DMS153 treated with DMSO at 0.1 percent for 48 hours (cell line): ENCODE measurements at regions not wholly inside any gene's neighbourhood (a gene's known extent, or its start where the extent isn't known, plus 50 kb on each side); places are given as distances from the start of the nearest gene placed in this dataset.
"Not testable (repeated sequence)": the region's sequence is repeated elsewhere in the genome, so short reads cannot be mapped to it uniquely, and the experiment has no call there.

Source experiments
- DNase-seq: peaks from one replicate; lab custom pipeline; 2025; ENCODE audit not compliant: unreplicated experiment; lab: John Stamatoyannopoulos, UW

GRCh38 chr15:62362608-62363007 is 197.5 kb upstream of the C2CD4B start:
- DNase-seq, result no peak

DNA sequence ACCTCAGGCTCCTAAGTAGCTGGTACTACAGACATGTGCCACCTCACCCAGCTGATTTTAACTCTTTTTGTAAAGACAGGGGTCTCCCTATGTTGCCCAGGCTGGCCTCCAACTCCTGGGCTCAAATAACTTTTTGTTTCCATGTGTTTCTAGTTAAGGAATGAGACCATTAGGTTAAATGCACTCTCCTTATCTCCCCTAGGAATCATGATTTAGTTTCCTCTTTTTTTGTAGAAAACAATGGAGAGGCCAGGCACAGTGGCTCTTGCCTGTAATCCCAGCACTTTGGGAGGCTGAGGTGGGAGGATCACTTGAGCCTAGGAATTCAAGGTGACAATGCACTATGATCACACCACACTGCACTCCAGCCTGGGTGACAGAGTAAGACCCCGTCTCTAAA is 198.8 kb upstream of the C2CD4B start:
- no peak for DNase-seq

- no peak for DNase-seq
These were observed 200.8 kb upstream of the C2CD4B start for GRCh38 chr15:62365795-62366442.

GRCh38 chr15:62369454-62369853 is 204.4 kb upstream of the C2CD4B start:
- no peak for DNase-seq

GRCh38 chr15:62371683-62372082 is 206.6 kb upstream of the C2CD4B start:
- DNase-seq, result not testable (repeated sequence)

GRCh38 chr15:62377736-62378480 is 212.8 kb upstream of the C2CD4B start:
- no peak for DNase-seq

GRCh38 chr15:62378772-62379498 is 213.8 kb upstream of the C2CD4B start:
- no peak for DNase-seq

DNA sequence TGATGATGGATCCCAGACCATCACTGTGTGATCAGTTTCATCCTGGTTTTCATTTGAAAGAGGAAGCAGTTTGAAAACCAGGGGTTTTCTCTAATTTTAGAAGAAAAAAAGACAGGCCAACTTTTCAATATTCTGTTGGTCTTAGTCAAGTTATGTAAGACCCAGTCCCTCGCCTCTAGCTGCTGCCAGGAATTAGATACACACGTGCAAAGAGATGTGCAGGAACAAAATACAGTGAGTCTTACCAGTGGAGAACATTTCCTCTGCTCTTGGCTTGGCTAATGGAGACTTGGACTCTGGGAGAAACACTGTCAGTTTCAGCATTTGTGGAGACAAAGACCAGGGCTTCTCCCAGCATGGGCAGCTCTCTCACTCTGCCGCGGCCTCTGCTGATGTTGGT is 214.9 kb upstream of the C2CD4B start:
- DNase-seq, result no peak

DNA sequence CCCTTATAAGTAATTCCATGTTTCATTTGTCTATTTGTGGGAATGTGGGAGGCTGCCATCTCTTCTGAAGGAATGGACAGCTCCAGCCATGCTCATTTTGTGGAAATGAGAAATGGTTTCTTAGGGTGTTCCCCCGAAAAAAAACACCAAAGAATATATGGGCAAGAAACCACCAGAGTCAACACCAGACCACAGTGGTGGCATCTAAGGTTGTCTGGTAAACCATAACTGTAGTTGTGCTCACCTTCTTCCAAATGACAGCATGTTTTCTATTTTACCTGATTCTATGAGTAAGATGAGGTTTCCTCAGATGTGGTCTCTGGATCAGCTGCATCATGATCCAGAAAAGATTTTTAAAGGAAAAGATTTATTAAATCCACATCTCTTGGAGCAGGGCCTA is 217.0 kb upstream of the C2CD4B start:
- DNase-seq, result no peak

GRCh38 chr15:62389885-62390790 is 225.1 kb upstream of the C2CD4B start, which contains the start of gene TLN2:
TSS of gene TLN2 (plus strand) at chr15:62390550.
- DNase-seq, result no peak

- no peak for DNase-seq
These were observed 225.9 kb upstream of the C2CD4B start for GRCh38 chr15:62390791-62391640.

DNA sequence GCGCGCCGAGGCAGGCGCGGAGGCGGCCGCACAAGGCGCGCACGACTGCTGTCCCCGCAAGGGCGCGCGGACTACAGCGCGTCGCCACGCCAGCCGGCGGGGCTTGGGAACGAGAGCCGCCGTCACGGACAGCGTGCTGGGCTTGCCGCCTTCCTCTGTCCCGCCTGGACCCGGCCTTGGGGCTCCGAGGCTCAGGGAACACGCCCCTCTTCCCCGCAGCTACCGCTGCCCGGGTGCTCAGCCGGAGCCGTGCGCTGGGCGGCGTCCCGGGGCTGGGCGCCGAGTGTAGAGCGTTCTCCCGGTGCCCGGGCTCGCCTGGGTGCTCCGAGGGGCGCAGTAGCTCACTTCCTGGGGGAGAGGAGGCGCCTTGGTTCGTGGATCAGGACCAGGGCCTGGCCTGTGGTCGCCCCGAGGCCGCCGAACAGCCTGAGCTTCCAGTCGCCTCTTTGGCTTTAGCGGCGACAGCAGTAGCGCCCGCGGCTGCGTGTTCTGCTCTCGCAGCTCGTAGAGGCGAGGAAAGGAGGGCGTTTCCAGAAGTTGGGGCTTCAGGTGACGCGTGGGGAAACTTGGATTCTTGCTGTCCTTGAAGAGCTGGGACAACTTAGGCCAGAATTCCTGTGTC is 226.7 kb upstream of the C2CD4B start:
- DNase-seq, result no peak

- no peak for DNase-seq
These were observed 227.3 kb upstream of the C2CD4B start for GRCh38 chr15:62392376-62392775.

- DNase-seq, result no peak
These were observed 228.1 kb upstream of the C2CD4B start for GRCh38 chr15:62393196-62393595.

- DNase-seq, result no peak
These were observed 229.0 kb upstream of the C2CD4B start for GRCh38 chr15:62394079-62394478.

- DNase-seq, result no peak
These were observed 235.7 kb upstream of the C2CD4B start for GRCh38 chr15:62400778-62401177.

GRCh38 chr15:62402687-62403086 is 237.6 kb upstream of the C2CD4B start:
- DNase-seq, result no peak

DNA sequence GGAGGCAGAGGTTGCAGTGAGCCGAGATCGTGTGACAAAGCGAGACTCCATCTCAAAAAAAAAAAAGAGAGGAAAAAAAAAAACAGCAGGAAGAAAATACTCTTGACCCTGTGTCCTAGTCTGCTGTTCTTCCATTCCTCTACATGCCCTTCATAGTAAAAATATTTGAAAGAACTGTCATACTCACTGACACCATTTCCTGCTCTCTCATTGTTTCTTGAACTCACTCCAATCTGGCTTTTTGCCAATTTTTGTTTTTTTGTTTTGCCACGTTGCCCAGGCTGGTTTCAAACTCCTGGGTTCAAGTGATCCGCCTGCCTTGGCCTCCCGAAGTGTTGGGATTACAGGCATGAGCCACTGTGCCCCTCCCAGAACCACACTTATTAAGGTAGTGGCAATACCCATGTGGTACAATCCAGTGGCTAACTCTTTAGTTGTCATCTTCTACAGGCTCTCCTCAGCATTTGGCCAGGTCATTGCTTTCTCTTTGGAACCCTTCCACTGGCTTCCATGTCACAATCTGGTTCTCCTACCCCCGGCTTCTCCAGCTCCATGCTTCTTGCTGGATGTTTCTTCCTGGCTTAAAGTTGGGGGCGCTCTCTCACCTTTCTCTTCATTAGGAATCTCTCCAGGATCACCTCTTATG is 238.2 kb upstream of the C2CD4B start:
- DNase-seq, result no peak
